ENCODE measurements at regions not wholly inside any gene's neighbourhood (a gene's known extent, or its start where the extent isn't known, plus 50 kb on each side); places are given as distances from the start of the nearest gene placed in this dataset.
"Not testable (repeated sequence)": the region's sequence is repeated elsewhere in the genome, so short reads cannot be mapped to it uniquely, and the experiment has no call there.

GRCh38 chr6:168834801-168835200, 393.8 kb downstream of the SMOC2 start:
- no peak for DNase-seq (ENCODE audit: low read depth in 2 of 2, low spot score in 1 of 2)

GRCh38 chr6:168834042-168834587, 393.1 kb downstream of the SMOC2 start:
- DNase-seq (ENCODE audit: low read depth in 2 of 2, low spot score in 1 of 2), result no peak

- no peak for DNase-seq (ENCODE audit: low read depth in 2 of 2, low spot score in 1 of 2)
These were observed 387.8 kb downstream of the SMOC2 start for GRCh38 chr6:168828800-168829199.

- DNase-seq (ENCODE audit: low read depth in 2 of 2, low spot score in 1 of 2), result no peak
These were observed 387.1 kb downstream of the SMOC2 start for GRCh38 chr6:168828035-168828434.

GRCh38 chr6:168827586-168827871, 386.5 kb downstream of the SMOC2 start:
- no peak for DNase-seq (ENCODE audit: low read depth in 2 of 2, low spot score in 1 of 2)

- no peak for DNase-seq (ENCODE audit: low read depth in 2 of 2, low spot score in 1 of 2)
These were observed 386.0 kb downstream of the SMOC2 start for GRCh38 chr6:168826726-168827585.

GRCh38 chr6:168826078-168826390, 385.1 kb downstream of the SMOC2 start:
- no peak for DNase-seq (ENCODE audit: low read depth in 2 of 2, low spot score in 1 of 2)

GRCh38 chr6:168825226-168826077, 384.5 kb downstream of the SMOC2 start:
- DNase-seq (ENCODE audit: low read depth in 2 of 2, low spot score in 1 of 2), result no peak

GRCh38 chr6:168823397-168824212, 382.6 kb downstream of the SMOC2 start:
- DNase-seq (ENCODE audit: low read depth in 2 of 2, low spot score in 1 of 2), result no peak

- no peak for DNase-seq (ENCODE audit: low read depth in 2 of 2, low spot score in 1 of 2)
These were observed 381.4 kb downstream of the SMOC2 start for GRCh38 chr6:168822376-168822775.

GRCh38 chr6:168819546-168819945, 378.6 kb downstream of the SMOC2 start:
- no peak for DNase-seq (ENCODE audit: low read depth in 2 of 2, low spot score in 1 of 2)

GRCh38 chr6:168817558-168818159, 376.7 kb downstream of the SMOC2 start:
- DNase-seq (ENCODE audit: low read depth in 2 of 2, low spot score in 1 of 2), result no peak

GRCh38 chr6:168815229-168815628, 374.2 kb downstream of the SMOC2 start:
- DNase-seq (ENCODE audit: low read depth in 2 of 2, low spot score in 1 of 2), result no peak

- no peak for DNase-seq (ENCODE audit: low read depth in 2 of 2, low spot score in 1 of 2)
These were observed 367.2 kb downstream of the SMOC2 start for GRCh38 chr6:168808232-168808631.

- no peak for DNase-seq (ENCODE audit: low read depth in 2 of 2, low spot score in 1 of 2)
These were observed 363.3 kb downstream of the SMOC2 start for GRCh38 chr6:168804331-168804730.

- no peak for DNase-seq (ENCODE audit: low read depth in 2 of 2, low spot score in 1 of 2)
These were observed 362.9 kb downstream of the SMOC2 start for GRCh38 chr6:168803874-168804273.

- DNase-seq (ENCODE audit: low read depth in 2 of 2, low spot score in 1 of 2), result no peak
These were observed 358.1 kb downstream of the SMOC2 start for GRCh38 chr6:168799067-168799466.

GRCh38 chr6:168796106-168796505, 355.1 kb downstream of the SMOC2 start:
- DNase-seq (ENCODE audit: low read depth in 2 of 2, low spot score in 1 of 2), result no peak

GRCh38 chr6:168795611-168796010, 354.6 kb downstream of the SMOC2 start:
- DNase-seq (ENCODE audit: low read depth in 2 of 2, low spot score in 1 of 2), result not testable (repeated sequence)

- DNase-seq (ENCODE audit: low read depth in 2 of 2, low spot score in 1 of 2), result no peak
These were observed 353.5 kb downstream of the SMOC2 start for GRCh38 chr6:168794491-168794890.

- no peak for DNase-seq (ENCODE audit: low read depth in 2 of 2, low spot score in 1 of 2)
These were observed 352.7 kb downstream of the SMOC2 start for GRCh38 chr6:168793649-168794048.

All from stimulated activated CD8-positive, alpha-beta memory T cell treated with anti-CD3 and anti-CD28 coated beads, Interleukin-4, amount 100 ng/mL, for 1 hour (primary cell).